ENCODE measurements at regions not wholly inside any gene's neighbourhood (a gene's known extent, or its start where the extent isn't known, plus 50 kb on each side); places are given as distances from the start of the nearest gene placed in this dataset.

DNA sequence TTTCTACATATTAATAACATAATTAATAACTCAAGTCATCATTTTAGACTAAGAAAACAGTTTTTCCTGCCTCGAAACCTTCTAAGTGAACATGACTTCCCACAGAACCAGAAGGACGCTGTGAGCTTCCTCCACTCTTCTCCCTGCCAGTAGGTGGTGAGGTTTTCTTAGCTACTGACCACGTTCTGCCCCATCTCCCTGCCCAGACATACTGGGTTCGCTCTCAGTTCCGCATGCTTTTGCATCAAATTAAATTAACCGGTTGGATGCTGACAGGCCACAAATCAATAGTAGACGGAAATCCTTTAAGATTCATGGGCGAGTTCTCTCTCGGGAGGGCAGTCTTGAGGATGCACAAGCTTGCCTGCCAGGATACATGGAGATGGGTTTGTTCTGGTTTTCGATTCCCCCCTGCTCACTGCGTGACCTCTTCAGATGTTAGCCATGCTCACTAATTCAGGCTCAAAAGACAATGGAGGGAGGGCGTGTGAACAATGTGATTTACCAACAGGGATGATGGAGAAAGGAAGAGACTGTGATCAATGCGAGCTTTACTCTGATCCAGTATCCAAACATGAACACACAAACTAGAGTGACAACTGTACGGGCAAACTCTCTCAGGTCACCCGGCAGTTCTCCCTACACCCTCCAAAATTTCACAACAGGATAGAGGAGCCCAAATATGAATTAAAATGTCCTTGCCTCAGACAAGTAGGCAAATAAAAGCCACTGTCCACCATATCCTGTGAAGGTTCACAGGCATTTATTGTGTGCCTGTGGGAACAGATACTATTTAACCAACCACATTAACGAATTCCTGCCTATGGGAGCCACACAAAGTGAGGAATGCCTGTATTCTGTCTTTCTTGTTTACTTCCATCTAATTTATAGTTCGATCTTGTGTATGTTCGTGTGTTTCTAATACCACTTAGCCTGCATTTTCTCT is 375.7 kb downstream of the EIPR1 start:
- DNase-seq (ENCODE audit: extremely low read depth, low read depth), result no peak
- TF ChIP-seq, protein P1, sequence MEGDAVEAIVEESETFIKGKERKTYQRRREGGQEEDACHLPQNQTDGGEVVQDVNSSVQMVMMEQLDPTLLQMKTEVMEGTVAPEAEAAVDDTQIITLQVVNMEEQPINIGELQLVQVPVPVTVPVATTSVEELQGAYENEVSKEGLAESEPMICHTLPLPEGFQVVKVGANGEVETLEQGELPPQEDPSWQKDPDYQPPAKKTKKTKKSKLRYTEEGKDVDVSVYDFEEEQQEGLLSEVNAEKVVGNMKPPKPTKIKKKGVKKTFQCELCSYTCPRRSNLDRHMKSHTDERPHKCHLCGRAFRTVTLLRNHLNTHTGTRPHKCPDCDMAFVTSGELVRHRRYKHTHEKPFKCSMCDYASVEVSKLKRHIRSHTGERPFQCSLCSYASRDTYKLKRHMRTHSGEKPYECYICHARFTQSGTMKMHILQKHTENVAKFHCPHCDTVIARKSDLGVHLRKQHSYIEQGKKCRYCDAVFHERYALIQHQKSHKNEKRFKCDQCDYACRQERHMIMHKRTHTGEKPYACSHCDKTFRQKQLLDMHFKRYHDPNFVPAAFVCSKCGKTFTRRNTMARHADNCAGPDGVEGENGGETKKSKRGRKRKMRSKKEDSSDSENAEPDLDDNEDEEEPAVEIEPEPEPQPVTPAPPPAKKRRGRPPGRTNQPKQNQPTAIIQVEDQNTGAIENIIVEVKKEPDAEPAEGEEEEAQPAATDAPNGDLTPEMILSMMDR (IDR thresholded peaks at IDR 0.05; ENCODE audit: low read depth, low read length), result no peak

DNA sequence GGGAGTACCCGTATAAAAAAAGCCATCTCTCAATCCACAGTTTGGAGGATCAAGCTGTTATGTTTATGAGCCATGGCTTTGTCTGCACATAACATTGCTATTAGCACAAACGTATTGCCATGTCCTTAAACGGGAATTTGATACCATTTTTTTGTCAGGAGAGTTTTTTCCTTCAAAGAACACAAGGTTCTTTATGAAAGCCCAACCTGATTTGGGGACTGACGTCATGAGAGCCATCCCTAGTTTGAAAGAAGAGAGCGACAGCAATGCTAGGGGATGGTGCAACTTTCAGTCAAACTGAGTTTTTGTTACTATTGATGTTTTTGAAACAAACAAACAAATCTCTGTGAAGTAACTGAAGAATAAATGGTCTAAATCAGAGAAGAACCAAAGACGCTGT is 376.6 kb downstream of the EIPR1 start:
- no peak for DNase-seq (ENCODE audit: extremely low read depth, low read depth)
- TF ChIP-seq, protein P1 (IDR thresholded peaks at IDR 0.05; ENCODE audit: low read depth, low read length), result no peak

DNA sequence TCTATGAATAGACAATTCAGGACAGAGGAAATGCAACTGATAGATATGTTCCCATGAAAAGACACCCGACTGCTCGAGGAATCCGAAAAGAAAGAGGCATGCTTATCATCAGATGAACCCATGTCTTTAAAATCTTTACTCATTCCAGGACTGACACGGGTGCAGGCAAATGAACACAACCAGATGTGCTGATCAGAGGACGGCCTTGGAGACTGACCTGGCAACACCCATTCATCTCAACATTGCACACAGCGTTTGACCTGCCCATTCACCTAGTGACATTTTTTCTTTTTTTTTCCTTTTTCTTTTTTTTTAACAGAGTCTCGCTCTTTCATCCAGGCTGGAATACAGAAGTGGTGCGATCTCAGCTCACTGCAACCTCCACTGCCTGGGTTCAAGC is 377.5 kb downstream of the EIPR1 start:
- TF ChIP-seq, protein P1 (IDR thresholded peaks at IDR 0.05; ENCODE audit: low read depth, low read length), result no peak
- no peak for DNase-seq (ENCODE audit: extremely low read depth, low read depth)

DNA sequence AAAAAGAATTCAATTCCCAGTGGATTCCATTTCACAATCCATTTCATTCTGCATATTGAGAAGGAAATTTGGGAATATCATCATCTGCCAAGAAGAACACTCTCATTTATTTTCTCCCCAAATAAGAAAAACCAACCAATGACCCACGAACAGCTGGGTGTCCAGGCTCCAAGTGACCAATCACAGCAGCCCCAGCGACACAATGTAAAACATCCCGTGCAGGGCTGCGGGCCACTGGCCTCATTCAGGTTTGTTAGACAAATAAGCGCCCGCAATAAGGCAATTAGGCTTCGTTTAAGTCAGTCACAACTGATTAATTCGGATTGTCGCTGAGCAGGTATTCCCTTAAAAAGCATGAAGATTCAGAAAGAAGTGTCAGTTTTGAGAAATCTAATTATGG is 378.6 kb downstream of the EIPR1 start:
- TF ChIP-seq, protein P1 (IDR thresholded peaks at IDR 0.05; ENCODE audit: low read depth, low read length), result no peak
- no peak for DNase-seq (ENCODE audit: extremely low read depth, low read depth)

DNA sequence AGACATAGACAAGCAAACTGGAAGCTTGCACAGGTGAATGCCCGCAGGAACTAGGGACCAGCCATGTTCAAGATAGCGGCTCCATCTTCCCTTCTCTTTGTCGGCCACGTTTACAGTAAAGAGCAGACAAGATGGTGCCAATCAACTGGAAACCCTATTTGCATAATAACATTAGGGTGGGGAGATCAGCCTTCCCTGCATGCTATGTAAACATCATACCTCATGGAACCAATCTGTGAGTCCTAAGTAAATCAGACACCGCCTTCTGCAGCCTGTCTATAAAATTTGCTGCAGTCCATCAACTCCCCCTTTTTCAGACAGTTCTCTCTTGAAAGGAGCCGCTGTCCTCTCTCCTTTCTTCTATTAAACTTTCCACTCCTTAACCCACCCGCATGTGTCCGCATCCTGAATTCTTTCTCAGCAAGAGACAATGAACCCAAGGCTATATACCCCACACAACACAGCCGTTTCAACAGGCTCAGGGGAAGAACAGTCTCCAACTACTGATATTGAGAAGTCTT is 384.4 kb downstream of the EIPR1 start:
- TF ChIP-seq, protein P1 (IDR thresholded peaks at IDR 0.05; ENCODE audit: low read depth, low read length), result no peak
- DNase-seq (ENCODE audit: extremely low read depth, low read depth), result no peak

DNA sequence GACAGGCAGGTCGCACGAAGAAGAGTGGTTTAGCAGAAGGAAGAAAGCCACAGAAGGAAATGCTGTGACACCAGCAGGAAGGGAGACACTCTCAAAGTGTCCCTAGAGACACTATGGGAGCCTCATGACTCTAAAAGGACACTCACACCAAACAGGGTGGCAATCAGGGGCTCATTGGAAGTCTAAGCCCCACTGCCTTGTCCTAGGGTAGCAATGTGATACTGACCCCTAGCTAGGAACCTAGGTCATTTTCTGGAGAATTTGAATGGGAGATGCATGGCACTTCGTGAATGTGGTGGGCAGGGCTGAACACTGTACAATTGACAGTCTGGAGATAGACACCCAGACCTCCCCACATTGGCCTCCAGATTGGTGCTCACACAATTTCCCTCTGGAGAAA is 385.0 kb downstream of the EIPR1 start:
- no peak for DNase-seq (ENCODE audit: extremely low read depth, low read depth)
- TF ChIP-seq, protein P1 (IDR thresholded peaks at IDR 0.05; ENCODE audit: low read depth, low read length), result no peak

DNA sequence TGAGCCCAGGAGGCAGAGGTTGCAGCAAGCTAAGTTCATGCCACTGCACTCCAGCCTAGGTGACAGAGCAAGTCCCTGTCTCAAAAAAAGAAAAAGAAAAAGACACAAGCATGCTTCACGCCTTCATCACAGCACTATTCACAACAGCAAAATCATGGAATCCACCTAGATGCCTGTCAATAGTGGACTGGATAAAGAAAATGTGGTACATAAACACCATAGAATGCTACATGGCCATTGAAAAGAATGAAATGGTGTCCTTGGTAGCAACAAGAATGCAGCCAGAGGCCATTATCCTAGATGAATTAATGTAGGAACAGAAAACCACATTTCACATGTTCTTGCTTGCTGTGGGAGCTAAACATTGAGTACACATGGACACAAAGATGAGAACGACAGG is 392.6 kb downstream of the EIPR1 start:
- TF ChIP-seq, protein P1 (IDR thresholded peaks at IDR 0.05; ENCODE audit: low read depth, low read length), result no peak
- no peak for DNase-seq (ENCODE audit: extremely low read depth, low read depth)

Measured in AG09319 (cell line).